CD14-positive monocyte (primary cell): ENCODE measurements at regions not wholly inside any gene's neighbourhood (a gene's known extent, or its start where the extent isn't known, plus 50 kb on each side); places are given as distances from the start of the nearest gene placed in this dataset.

Source experiments
- DNase-seq, 3 donors: peaks; one replicate each; pipeline ENCODE4 v3.0.0-alpha.2; 2011 to 2022
- H2AFZ ChIP-seq: 2 replicates; pipeline ENCODE4 v1.6.0; 2012; ENCODE audit warnings: mild to moderate bottlenecking, low read depth, low read length, inconsistent platforms; ENCODE audit not compliant: insufficient read depth, poor library complexity, severe bottlenecking
- H3K27ac ChIP-seq, 2 donors: 1 replicate in 1 of 2; 2 replicates in 1 of 2; pipeline ENCODE4 v1.5.1; 2012 to 2013; ENCODE audit warnings: low read length in 2 of 2, control low read depth in 1 of 2, inconsistent platforms in 1 of 2, low read depth in 1 of 2, mild to moderate bottlenecking in 1 of 2
- H3K27me3 ChIP-seq, 2 donors: one replicate each; pipeline versions ENCODE4 v1.6.0 to v1.6.1; 2011 to 2013; ENCODE audit warnings: low read length in 2 of 2; ENCODE audit not compliant: control insufficient read depth in 2 of 2, insufficient read depth in 2 of 2
- H3K36me3 ChIP-seq, 2 donors: replicated peaks in 1 of 2; 1 replicate in 1 of 2; 2 replicates in 1 of 2; pipeline versions ENCODE4 v1.5.1 to v1.6.1; 2012 to 2013; ENCODE audit warnings: low read length in 2 of 2, control low read depth in 1 of 2, inconsistent platforms in 1 of 2, mild to moderate bottlenecking in 1 of 2; ENCODE audit not compliant: insufficient read depth in 2 of 2, control insufficient read depth in 1 of 2
- H3K4me1 ChIP-seq, 2 donors: 1 replicate in 1 of 2; 2 replicates in 1 of 2; pipeline versions ENCODE4 v1.5.1 to v1.6.1; 2012 to 2013; ENCODE audit warnings: low read length in 2 of 2, control low read depth in 1 of 2, inconsistent platforms in 1 of 2, mild to moderate bottlenecking in 1 of 2, moderate library complexity in 1 of 2; ENCODE audit not compliant: insufficient read depth in 2 of 2, control insufficient read depth in 1 of 2
- H3K4me2 ChIP-seq: replicated peaks from 2 replicates; pipeline ENCODE3; 2012; ENCODE audit warnings: low read length, moderate library complexity, mild to moderate bottlenecking; ENCODE audit not compliant: poor library complexity, severe bottlenecking; ENCODE audit errors: extremely low read depth
- H3K4me3 ChIP-seq, 3 experiments: fragments of 200-600 bp in 1 of 3; sonication (generic) in 1 of 3; replicated peaks in 1 of 3; 1 replicate in 2 of 3; 2 replicates in 1 of 3; pipeline ENCODE4 v1.5.1; 2011 to 2013; ENCODE audit warnings: low read length in 3 of 3, mild to moderate bottlenecking in 3 of 3, control low read depth in 2 of 3, low read depth in 2 of 3, inconsistent platforms in 1 of 3, moderate library complexity in 1 of 3
- H3K79me2 ChIP-seq: 2 replicates; pipeline ENCODE4 v1.6.0; 2012; ENCODE audit warnings: mild to moderate bottlenecking, control low read depth, inconsistent platforms, low read length, moderate library complexity; ENCODE audit not compliant: insufficient read depth
- H3K9ac ChIP-seq: 2 replicates; pipeline ENCODE4 v1.6.0; 2017; ENCODE audit warnings: low read length, mild to moderate bottlenecking; ENCODE audit not compliant: insufficient read depth, poor library complexity, severe bottlenecking
- H3K9me3 ChIP-seq, 2 donors: replicated peaks in 1 of 2; 1 replicate in 1 of 2; 2 replicates in 1 of 2; pipeline versions ENCODE4 v1.5.1 to v1.6.1; 2012 to 2013; ENCODE audit warnings: low read length in 2 of 2, control low read depth in 1 of 2; ENCODE audit not compliant: control insufficient read depth in 1 of 2, insufficient read depth in 1 of 2
- H4K20me1 ChIP-seq: 2 replicates; pipeline ENCODE4 v1.6.0; 2012; ENCODE audit warnings: mild to moderate bottlenecking, low read length, control low read depth, moderate library complexity; ENCODE audit not compliant: insufficient read depth
- H3K27ac Mint-ChIP-seq, 7 donors: one replicate each; pipeline ENCODE4 v1.8.0; 2020; ENCODE audit warnings: mild to moderate bottlenecking in 7 of 7, mixed read lengths in 7 of 7, moderate library complexity in 6 of 7, inconsistent platforms in 2 of 7
- H3K27me3 Mint-ChIP-seq, 3 donors: one replicate each; pipeline ENCODE4 v1.8.0; 2021 to 2022; ENCODE audit warnings: low read depth in 3 of 3, mild to moderate bottlenecking in 3 of 3, mixed read lengths in 3 of 3, moderate library complexity in 3 of 3, inconsistent platforms in 1 of 3
- H3K36me3 Mint-ChIP-seq, 2 donors: one replicate each; pipeline ENCODE4 v1.8.0; 2020; ENCODE audit warnings: mixed read lengths in 2 of 2, inconsistent platforms in 1 of 2, mild to moderate bottlenecking in 1 of 2
- H3K4me1 Mint-ChIP-seq: one replicate; pipeline ENCODE4 v1.8.0; 2020; ENCODE audit warnings: mild to moderate bottlenecking, mixed read lengths
- H3K4me3 Mint-ChIP-seq, 2 donors: one replicate each; pipeline ENCODE4 v1.8.0; 2020; ENCODE audit warnings: mild to moderate bottlenecking in 2 of 2, mixed read lengths in 2 of 2, moderate library complexity in 1 of 2
- H3K9me3 Mint-ChIP-seq, 7 donors: one replicate each; pipeline ENCODE4 v1.8.0; 2020 to 2022; ENCODE audit warnings: mixed read lengths in 7 of 7, mild to moderate bottlenecking in 6 of 7, moderate library complexity in 6 of 7, inconsistent platforms in 2 of 7
- WGBS: methylation state at CpG from one replicate; pipeline ENCODE4 v1.1.5; 2013; ENCODE audit warnings: missing lambda C conversion rate; ENCODE audit not compliant: insufficient coverage; 5-methylcytosine and 5-hydroxymethylcytosine counted together
- intact Hi-C, 2 donors: fragments of 100-400 bp; cut with micrococcal nuclease; formaldehyde crosslinking; loops; one replicate each; pipeline versions ENCODE4 v1.15.0 to v1.15.1; 2023
- TF ChIP-seq, protein P1 (sequence below): fragments of 200-600 bp; IDR thresholded peaks from one replicate; pipeline ENCODE4 v1.8.0; 2022; ENCODE audit warnings: antibody characterized with exemption, mild to moderate bottlenecking

DNA sequence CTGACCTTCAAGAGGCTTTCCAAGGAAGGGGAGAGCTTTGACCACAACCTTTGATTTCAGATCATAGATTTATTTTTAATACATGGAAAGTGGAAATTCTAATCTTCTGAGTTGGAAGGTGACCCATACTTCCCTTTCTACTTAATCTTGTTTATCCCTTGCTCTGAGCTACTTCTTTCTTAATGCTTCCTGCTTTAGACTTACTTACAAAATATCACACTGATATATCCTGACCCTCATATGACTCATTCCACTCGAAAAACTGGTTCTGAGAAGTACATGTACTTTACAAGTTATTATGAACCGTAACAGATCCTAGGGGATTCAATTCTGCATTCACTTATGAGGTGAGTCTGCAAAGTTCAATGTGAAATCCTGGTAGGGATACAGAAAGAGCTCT lies 76.2 kb upstream of the IRS2 start:
- peaks cover 0 to 2% (median 0%) of the 10 kb centered on the region in 7 donors for H3K9me3 Mint-ChIP-seq

DNA sequence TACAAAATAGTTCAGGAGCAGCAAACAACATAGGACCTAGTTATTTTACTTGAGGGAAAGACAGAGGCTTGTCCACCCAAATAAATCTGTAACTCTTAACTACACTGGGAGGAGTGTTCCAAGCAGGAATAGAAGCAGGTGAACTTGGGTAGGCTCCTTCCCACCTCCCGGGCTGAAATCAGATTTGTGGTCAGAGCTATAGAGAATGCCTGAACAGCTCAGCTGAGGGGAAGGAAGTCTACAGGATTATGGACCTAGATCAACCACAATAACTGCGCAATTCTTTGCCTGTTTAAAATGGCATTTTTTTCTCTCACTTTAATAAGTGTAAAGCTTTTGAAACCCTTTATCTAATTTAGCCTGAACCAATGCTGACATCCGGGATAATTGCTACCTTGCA lies 73.5 kb upstream of the IRS2 start:
- Histone ChIP-seq H3K4me1 (no peaks in the 10 kb centered on the region), H3K4me3 (no peak overlapping the region), H3K9me3 (no peaks in the 10 kb centered on the region), H3K4me2 (no peak overlapping the region), H2AFZ (no peak overlapping the region), H3K79me2 (no peaks in the 10 kb centered on the region), H3K27ac (no peak overlapping the region), H4K20me1 (no peaks in the 10 kb centered on the region), H3K36me3 (no peaks in the 10 kb centered on the region), H3K9ac (no peak overlapping the region), H3K27me3 (peaks cover 2 to 6% of the 10 kb centered on the region in 2 donors)
- TF ChIP-seq, protein P1, sequence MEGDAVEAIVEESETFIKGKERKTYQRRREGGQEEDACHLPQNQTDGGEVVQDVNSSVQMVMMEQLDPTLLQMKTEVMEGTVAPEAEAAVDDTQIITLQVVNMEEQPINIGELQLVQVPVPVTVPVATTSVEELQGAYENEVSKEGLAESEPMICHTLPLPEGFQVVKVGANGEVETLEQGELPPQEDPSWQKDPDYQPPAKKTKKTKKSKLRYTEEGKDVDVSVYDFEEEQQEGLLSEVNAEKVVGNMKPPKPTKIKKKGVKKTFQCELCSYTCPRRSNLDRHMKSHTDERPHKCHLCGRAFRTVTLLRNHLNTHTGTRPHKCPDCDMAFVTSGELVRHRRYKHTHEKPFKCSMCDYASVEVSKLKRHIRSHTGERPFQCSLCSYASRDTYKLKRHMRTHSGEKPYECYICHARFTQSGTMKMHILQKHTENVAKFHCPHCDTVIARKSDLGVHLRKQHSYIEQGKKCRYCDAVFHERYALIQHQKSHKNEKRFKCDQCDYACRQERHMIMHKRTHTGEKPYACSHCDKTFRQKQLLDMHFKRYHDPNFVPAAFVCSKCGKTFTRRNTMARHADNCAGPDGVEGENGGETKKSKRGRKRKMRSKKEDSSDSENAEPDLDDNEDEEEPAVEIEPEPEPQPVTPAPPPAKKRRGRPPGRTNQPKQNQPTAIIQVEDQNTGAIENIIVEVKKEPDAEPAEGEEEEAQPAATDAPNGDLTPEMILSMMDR: no peak
- Mint-ChIP-seq H3K4me1 (no peaks in the 10 kb centered on the region), H3K36me3 (no peaks in the 10 kb centered on the region), H3K4me3 (peak overlapping the region in 1 of 2 donors; percentile 5), H3K27me3 (peaks cover 18 to 36% (median 21%) of the 10 kb centered on the region in 3 donors), H3K9me3 (peaks cover 0 to 2% (median 0%) of the 10 kb centered on the region in 7 donors), H3K27ac (no peak overlapping the region)
- no peak for DNase-seq
- intact Hi-C loops: no loop called here
- WGBS: 40% methylated on average over 1 of the region's 3 CpGs

More for the DNA sequence above, 76.2 kb upstream of the IRS2 start:
- Mint-ChIP-seq H3K27me3 (peaks cover 22 to 31% (median 22%) of the 10 kb centered on the region in 3 donors), H3K27ac (no peak overlapping the region), H3K4me3 (no peak overlapping the region), H3K4me1 (no peaks in the 10 kb centered on the region), H3K36me3 (no peaks in the 10 kb centered on the region)
- Histone ChIP-seq H3K4me1 (no peaks in the 10 kb centered on the region), H3K27ac (no peak overlapping the region), H3K36me3 (no peaks in the 10 kb centered on the region), H3K9me3 (no peaks in the 10 kb centered on the region), H3K9ac (no peak overlapping the region), H4K20me1 (no peaks in the 10 kb centered on the region), H2AFZ (no peak overlapping the region), H3K4me2 (no peak overlapping the region), H3K79me2 (no peaks in the 10 kb centered on the region), H3K27me3 (peaks cover 4 to 6% of the 10 kb centered on the region in 2 donors), H3K4me3 (no peak overlapping the region)
- 86% methylated on average over 1 of the region's 2 CpGs for WGBS
- no peak for DNase-seq
- intact Hi-C loops: no loop called here
- TF ChIP-seq, protein P1: no peak
